ENCODE measurements at regions not wholly inside any gene's neighbourhood (a gene's known extent, or its start where the extent isn't known, plus 50 kb on each side); places are given as distances from the start of the nearest gene placed in this dataset.
A peak's percentile ranks its signal among the peaks of the same experiment; 100 is the strongest.

DNA sequence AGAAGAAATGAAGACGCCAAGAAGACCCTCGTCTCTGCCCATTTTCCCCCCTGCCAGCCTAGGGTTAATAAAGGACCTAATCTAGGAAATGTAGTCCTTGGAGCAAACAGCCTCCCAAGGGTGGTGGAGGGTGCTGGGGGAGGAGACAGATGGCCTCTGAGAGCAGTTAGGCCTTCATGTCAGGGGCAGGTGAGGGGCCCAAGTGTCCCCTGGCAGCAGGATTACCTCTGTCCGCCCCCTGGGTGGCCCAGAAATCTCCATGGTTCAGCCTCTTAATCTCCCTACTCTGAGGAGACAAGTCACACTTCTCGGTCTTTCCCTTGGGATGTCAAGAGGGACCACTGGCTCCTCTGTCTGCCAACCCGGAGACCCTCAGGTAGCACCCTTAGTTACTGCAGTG lies 365.4 kb upstream of the TNRC6C start:
- no peak for DNase-seq

GRCh38 chr17:77594416-77595209 lies 363.9 kb upstream of the TNRC6C start:
- no peak for DNase-seq

- DNase-seq = no peak
These were observed 361.7 kb upstream of the TNRC6C start for GRCh38 chr17:77596491-77597417.

DNA sequence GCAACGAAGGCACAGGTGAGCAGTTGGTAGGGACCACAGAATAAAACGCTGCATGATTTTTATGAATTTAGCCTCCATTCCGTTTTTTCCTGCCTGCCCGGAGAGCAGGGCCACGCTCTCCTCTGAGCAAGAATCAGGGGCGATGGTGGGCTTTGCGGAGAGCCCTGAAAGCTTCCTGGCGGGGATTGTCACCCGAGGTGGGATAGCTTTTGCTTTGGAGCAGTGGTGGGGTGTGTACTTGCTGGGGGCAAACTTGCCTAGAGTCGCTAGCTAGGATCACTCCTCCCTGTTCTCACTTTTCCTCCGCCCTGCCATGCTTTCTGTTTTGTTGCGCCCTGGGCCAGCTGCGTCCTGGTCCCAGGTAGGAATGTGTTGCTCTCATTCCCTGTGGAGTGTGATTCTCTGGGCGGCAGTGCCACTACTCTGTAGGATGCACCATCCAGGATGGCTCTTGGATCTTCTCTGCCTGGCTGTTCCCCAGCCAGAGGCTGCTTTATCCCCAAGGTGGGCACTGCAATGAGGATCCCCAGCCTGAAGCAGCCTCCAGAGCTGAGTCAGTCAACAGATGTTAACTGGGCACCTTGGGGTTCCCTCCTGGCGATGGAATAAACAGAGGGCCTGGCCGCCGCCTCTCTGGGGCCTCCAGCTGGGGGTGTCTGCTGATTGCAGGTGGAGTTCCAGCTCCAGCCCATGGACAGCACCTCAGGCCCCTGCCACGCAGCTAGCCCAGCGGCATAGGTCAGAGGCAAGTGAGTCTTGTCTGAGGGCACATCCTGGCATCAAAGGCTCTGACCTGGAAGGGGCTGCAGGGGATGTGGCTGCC lies 360.9 kb upstream of the TNRC6C start:
- DNase-seq = no peak

- no peak for DNase-seq
These were observed 360.3 kb upstream of the TNRC6C start for GRCh38 chr17:77598241-77598620.

DNA sequence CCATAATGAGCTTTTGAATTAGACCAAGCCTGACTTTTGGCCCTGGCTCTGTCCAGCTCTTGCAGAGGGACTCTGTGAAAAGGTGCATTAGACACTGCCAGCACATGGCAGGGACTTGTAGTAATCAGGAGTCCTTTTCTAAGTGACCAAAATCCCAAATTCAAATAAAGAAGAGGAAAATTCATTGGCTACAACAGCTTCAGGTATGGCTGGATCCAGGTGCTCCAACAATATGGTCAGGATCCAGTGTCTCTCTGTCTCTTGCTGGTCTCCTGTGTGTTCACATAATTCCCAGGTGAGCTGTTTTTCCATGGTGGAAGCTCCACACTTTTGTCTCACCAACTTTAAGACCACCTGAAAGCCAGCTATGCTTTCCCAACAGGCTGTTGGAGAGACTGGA lies 358.8 kb upstream of the TNRC6C start:
- no peak for DNase-seq

GRCh38 chr17:77600346-77600745 lies 358.2 kb upstream of the TNRC6C start:
- DNase-seq = no peak

DNA sequence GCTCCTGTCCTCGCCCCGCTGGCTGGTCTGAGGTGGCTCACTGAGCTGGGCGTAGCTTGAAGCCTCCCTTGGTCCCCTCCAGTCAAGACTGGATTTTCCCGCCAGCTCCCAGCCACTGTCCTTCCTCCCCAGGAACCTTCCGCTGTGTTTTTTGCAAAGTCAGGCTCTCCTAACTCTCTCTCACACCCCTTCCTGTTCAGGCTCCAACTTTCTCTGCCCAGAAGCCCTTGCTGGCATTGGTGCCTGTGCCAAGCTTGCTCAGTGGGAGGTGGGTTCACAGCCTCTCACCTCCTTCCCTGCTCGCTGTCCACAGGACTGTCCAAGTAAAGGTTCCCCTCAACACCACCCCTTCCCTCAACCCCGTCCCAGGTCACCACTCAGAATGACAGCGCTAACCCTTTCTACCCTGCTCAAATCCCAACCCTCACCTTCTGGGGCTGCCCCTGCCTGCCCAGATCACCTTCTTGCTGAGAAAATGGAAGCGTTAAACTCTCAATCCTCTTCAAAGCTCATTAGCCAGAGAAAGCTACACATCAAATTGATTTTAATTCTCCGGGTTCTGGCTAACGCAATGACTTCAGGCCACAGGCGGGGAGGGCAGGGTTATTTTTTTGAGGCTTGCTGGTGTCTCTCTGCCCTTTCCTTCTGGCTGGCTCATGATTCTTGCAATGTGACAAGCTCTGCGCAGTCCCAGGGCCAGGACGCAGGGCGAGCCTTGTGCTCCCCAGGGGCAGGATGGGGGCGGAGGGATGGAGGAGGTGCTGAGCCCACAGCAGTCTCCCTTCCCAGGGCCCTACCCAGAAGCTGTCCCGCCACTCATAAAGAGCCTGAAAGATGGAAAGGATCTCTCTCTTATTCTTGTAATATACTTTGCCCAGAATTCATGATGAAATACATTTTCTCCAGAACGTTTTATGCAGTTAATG lies 357.2 kb upstream of the TNRC6C start:
- DNase-seq = no peak

DNA sequence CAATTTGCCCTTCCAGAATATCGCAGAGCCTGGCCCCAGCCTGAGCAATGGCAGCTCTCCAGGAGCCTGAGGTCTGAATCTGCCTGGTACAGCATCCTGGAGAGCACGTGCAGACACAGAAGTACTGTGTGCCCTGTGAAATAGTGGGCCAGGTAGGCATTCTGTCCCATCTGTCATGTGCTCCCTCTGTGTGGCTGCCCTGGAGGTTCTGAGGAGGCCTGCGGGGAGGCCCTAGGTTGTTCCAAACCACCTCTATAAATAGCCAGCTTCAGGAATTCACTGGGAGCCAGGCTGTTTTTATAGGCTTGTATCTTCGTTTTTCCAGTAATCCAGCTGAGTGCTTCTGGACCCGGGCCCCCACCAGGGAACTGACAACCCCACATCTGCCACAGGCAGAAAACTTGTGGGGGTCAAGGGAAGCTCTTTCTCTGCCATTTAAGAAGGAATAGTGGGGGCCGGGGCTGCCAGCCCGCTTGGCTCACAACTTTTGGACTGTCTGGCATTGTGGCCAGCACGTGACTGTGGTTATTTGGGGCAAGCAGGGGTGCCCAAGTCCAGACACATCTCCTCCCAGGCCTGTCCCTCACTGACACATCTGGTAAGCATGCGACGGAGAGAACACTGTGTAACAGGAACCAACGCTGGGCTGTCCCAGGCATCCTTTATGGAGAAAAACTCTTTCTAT lies 356.3 kb upstream of the TNRC6C start:
- no peak for DNase-seq

- DNase-seq = no peak
These were observed 355.4 kb upstream of the TNRC6C start for GRCh38 chr17:77602883-77603640.

DNA sequence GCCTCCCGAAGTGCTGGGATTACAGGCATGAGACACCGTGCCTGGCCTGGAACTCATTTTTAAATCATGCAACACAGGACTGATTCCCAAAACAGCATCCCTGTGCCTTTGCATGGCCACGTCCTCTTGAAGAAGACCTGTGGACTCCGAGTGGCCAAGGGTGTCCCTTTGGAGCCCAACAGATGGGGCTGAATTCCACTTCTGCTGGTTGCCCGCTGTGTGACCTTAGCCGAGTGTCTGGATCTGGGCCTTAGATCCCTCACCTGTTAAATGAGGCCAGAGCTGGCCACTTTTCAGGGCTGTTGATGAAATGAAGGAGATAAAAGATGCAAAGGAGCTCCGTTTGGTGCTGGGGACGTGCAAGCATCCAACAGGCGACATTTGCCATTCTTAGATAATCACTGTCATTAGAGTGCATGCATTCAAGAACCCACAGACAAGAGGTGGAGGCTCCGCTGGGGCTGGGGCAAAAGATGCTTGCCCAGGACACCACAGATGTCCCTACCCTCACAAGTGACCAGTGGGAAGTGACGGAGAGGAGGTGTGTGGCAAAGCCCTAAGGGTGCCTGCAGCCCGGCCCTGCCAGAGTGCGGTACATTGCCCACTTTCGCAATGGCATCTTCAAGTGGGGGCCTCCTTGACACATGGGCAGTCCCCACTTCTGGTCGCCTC lies 354.1 kb upstream of the TNRC6C start:
- DNase-seq = no peak

- DNase-seq = no peak
These were observed 353.6 kb upstream of the TNRC6C start for GRCh38 chr17:77604973-77605313.

GRCh38 chr17:77606146-77606864 lies 352.2 kb upstream of the TNRC6C start:
- DNase-seq = no peak

GRCh38 chr17:77606865-77607210 lies 351.7 kb upstream of the TNRC6C start:
- DNase-seq = no peak

GRCh38 chr17:77607606-77608005 lies 350.9 kb upstream of the TNRC6C start:
- no peak for DNase-seq

GRCh38 chr17:77608431-77608830 lies 350.1 kb upstream of the TNRC6C start:
- no peak for DNase-seq

- DNase-seq = peak; percentile 75
These were observed 348.7 kb upstream of the TNRC6C start for GRCh38 chr17:77609553-77610517.

- DNase-seq = no peak
These were observed 348.0 kb upstream of the TNRC6C start for GRCh38 chr17:77610518-77610893.

Data from CD4-positive, alpha-beta T cell treated with Interleukin-6 for 4 hours (primary cell).